OCI-LY7 (cell line): ENCODE measurements at regions not wholly inside any gene's neighbourhood (a gene's known extent, or its start where the extent isn't known, plus 50 kb on each side); places are given as distances from the start of the nearest gene placed in this dataset.

Experiments used
- CTCF ChIP-seq: fragments of 200-600 bp; sonication (generic); conservative IDR thresholded peaks from 2 replicates; pipeline ENCODE4 v1.5.1; 2014; ENCODE audit warnings: mild to moderate bottlenecking, antibody characterized with exemption, low read length, moderate library complexity, mixed read lengths
- EZH2phosphoT487 ChIP-seq: fragments of 200-600 bp; sonication (generic); IDR thresholded peaks from 2 replicates; pipeline ENCODE4 v1.6.1; 2018; ENCODE audit warnings: low read depth, borderline replicate concordance, mild to moderate bottlenecking, mixed run types, antibody characterized with exemption, low read length, moderate library complexity, mixed read lengths

DNA sequence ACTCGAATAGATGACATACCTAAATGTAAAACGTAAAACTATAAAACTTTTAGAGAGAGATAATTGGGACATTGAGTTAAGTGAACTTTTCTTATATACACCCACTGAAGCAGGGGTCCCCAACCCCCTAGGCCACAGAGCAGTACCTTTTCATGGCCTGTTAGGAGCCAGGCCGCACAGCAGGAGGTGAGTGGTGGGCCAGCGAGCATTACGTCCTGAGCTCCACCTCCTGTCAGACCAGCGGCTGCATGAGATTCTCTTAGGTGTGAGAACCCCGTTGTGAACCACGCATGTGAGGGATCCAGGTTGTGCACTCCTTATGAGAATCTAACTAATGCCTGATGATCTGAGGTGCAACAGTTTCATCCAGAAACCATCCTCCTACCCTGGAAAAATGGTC lies 114.8 kb downstream of the HMX1 start:
- TF ChIP-seq CTCF (no peak), EZH2phosphoT487 (no peak)
